PC-9 (cell line): ENCODE measurements at regions not wholly inside any gene's neighbourhood (a gene's known extent, or its start where the extent isn't known, plus 50 kb on each side); places are given as distances from the start of the nearest gene placed in this dataset.

Experiments used
- BruUV-seq: library from RNA; stranded (reverse); fragments of 400-500 nt; replicated peaks from 2 replicates; lab custom pipeline; 2021; lab: Mats Ljungman, UMichigan
- CTCF ChIA-PET: fragments of 300-600 bp; sonication (Branson Sonifier 250); formaldehyde crosslinking; loops from one replicate; lab custom pipeline; 2022; ENCODE audit warnings: antibody characterized with exemption; lab: Charles Lee
- POLR2A ChIA-PET: fragments of 300-600 bp; sonication (Branson Sonifier 250); formaldehyde crosslinking; loops from one replicate; lab custom pipeline; 2022; ENCODE audit warnings: antibody characterized with exemption; ENCODE audit not compliant: unreplicated experiment; lab: Charles Lee
- DNase-seq, 2 experiments: peaks; one replicate each; pipeline versions ENCODE4 v3.0.0 to v3.0.0-alpha.2; 2015 to 2022; ENCODE audit warnings: mixed read lengths in 1 of 2
- H2AFZ ChIP-seq: fragments of 200-600 bp; sonication (generic); 2 replicates; pipeline ENCODE4 v1.8.1; 2017; ENCODE audit warnings: antibody characterized with exemption
- H3F3A ChIP-seq: fragments of 200-600 bp; sonication (generic); 2 replicates; pipeline ENCODE4 v1.8.1; 2017; ENCODE audit warnings: antibody characterized with exemption, mild to moderate bottlenecking, low read depth; ENCODE audit not compliant: insufficient read depth
- H3K27ac ChIP-seq: fragments of 200-600 bp; sonication (generic); 2 replicates; pipeline ENCODE4 v1.6.1; 2016; ENCODE audit warnings: mixed run types
- H3K27me3 ChIP-seq: fragments of 200-600 bp; sonication (generic); 2 replicates; pipeline ENCODE4 v1.6.1; 2016; ENCODE audit warnings: low read depth, mixed run types; ENCODE audit not compliant: insufficient read depth
- H3K36me3 ChIP-seq: fragments of 200-600 bp; sonication (generic); 2 replicates; pipeline ENCODE4 v1.6.1; 2016; ENCODE audit warnings: low read depth, mixed run types
- H3K4me1 ChIP-seq: fragments of 200-600 bp; sonication (generic); replicated peaks from 2 replicates; pipeline ENCODE4 v1.6.1; 2016; ENCODE audit warnings: mixed run types; ENCODE audit not compliant: insufficient read depth
- H3K4me2 ChIP-seq: fragments of 200-600 bp; sonication (generic); 2 replicates; pipeline ENCODE4 v1.6.1; 2017; ENCODE audit warnings: mixed run types
- H3K4me3 ChIP-seq: fragments of 200-600 bp; sonication (generic); 2 replicates; pipeline ENCODE4 v1.6.1; 2016; ENCODE audit warnings: mixed run types
- H3K79me2 ChIP-seq: fragments of 200-600 bp; sonication (generic); 2 replicates; pipeline ENCODE4 v1.6.1; 2017; ENCODE audit warnings: low read depth, mixed run types
- H3K9me2 ChIP-seq: fragments of 200-600 bp; sonication (generic); 2 replicates; pipeline ENCODE4 v1.8.1; 2017; ENCODE audit warnings: mild to moderate bottlenecking; ENCODE audit not compliant: insufficient read depth
- H3K9me3 ChIP-seq: fragments of 200-600 bp; sonication (generic); 2 replicates; pipeline ENCODE4 v1.8.1; 2016; ENCODE audit warnings: low read depth; ENCODE audit not compliant: insufficient read depth
- H4K20me1 ChIP-seq: fragments of 200-600 bp; sonication (generic); 2 replicates; pipeline ENCODE4 v1.8.1; 2017; ENCODE audit not compliant: insufficient read depth
- CTCF ChIP-seq: fragments of 200-600 bp; sonication (generic); conservative IDR thresholded peaks from 2 replicates; pipeline ENCODE4 v1.6.1; 2017; ENCODE audit warnings: mixed run types, antibody characterized with exemption, mild to moderate bottlenecking, moderate library complexity
- EZH2 ChIP-seq: fragments of 200-600 bp; sonication (generic); IDR thresholded peaks from 2 replicates; pipeline ENCODE4 v1.8.0; 2017; ENCODE audit warnings: antibody characterized with exemption, low read depth
- intact Hi-C: fragments of 100-400 bp; cut with micrococcal nuclease; formaldehyde crosslinking; loops from one replicate; pipeline ENCODE4 v1.10.0; 2022; ENCODE audit not compliant: unreplicated experiment

- CTCF ChIA-PET, result interaction anchor here (0.7 kb wide), 1 partner anchor 117 kb away, joined by 3 read pairs; no protein-coding TSS in a partner anchor
- Histone ChIP-seq H4K20me1 (no peaks in the 10 kb centered on the region), H3K4me3 (no peak overlapping the region), H3K4me1 (no peaks in the 10 kb centered on the region), H3F3A (no peaks in the 10 kb centered on the region), H3K27ac (no peak overlapping the region), H3K36me3 (no peaks in the 10 kb centered on the region), H3K9me3 (no peaks in the 10 kb centered on the region), H3K27me3 (no peaks in the 10 kb centered on the region), H3K9me2 (no peaks in the 10 kb centered on the region), H3K79me2 (no peaks in the 10 kb centered on the region), H3K4me2 (no peak overlapping the region), H2AFZ (no peak overlapping the region)
- POLR2A ChIA-PET, result no interaction called here
- intact Hi-C loops, result no loop called here
- DNase-seq, result no peak
- BruUV-seq, result no TSS peak
- no peak for TF ChIP-seq CTCF
- no peak for TF ChIP-seq EZH2
Observed at GRCh38 chr17:69723316-69723715, 308.8 kb downstream of the MAP2K6 start.

GRCh38 chr17:69723741-69724140, 309.2 kb downstream of the MAP2K6 start:
- H2AFZ ChIP-seq, result no peak overlapping the region
- H4K20me1 ChIP-seq, result no peaks in the 10 kb centered on the region
- H3K4me2 ChIP-seq, result no peak overlapping the region
- no peaks in the 10 kb centered on the region for H3K36me3 ChIP-seq
- no peak overlapping the region for H3K27ac ChIP-seq
- H3K4me3 ChIP-seq, result no peak overlapping the region
- no peaks in the 10 kb centered on the region for H3K79me2 ChIP-seq
- no peak for DNase-seq
- H3F3A ChIP-seq, result no peaks in the 10 kb centered on the region
- no peaks in the 10 kb centered on the region for H3K27me3 ChIP-seq
- H3K9me2 ChIP-seq, result no peaks in the 10 kb centered on the region
- CTCF ChIA-PET, result interaction anchor here (0.7 kb wide), 1 partner anchor 117 kb away, joined by 3 read pairs; no protein-coding TSS in a partner anchor
- no peaks in the 10 kb centered on the region for H3K9me3 ChIP-seq
- POLR2A ChIA-PET, result no interaction called here
- TF ChIP-seq EZH2 (no peak), CTCF (0 out of 2 replicates have a peak, but pooled peaks have one; percentile 30)
- no TSS peak for BruUV-seq
- H3K4me1 ChIP-seq, result no peaks in the 10 kb centered on the region
- intact Hi-C loops, result no loop called here

- Histone ChIP-seq H3K36me3 (no peaks in the 10 kb centered on the region), H3K4me3 (no peak overlapping the region), H3F3A (no peaks in the 10 kb centered on the region), H3K9me3 (no peaks in the 10 kb centered on the region), H3K4me1 (no peaks in the 10 kb centered on the region), H2AFZ (no peak overlapping the region), H3K27ac (no peak overlapping the region), H4K20me1 (no peaks in the 10 kb centered on the region), H3K4me2 (no peak overlapping the region), H3K9me2 (no peaks in the 10 kb centered on the region), H3K79me2 (no peaks in the 10 kb centered on the region), H3K27me3 (no peaks in the 10 kb centered on the region)
- intact Hi-C loops, result no loop called here
- CTCF ChIA-PET, result no interaction called here
- DNase-seq, result no peak
- POLR2A ChIA-PET, result no interaction called here
- no TSS peak for BruUV-seq
- TF ChIP-seq CTCF (no peak), EZH2 (no peak)
Observed at GRCh38 chr17:69724238-69724637, 309.7 kb downstream of the MAP2K6 start.
